GM23338 (cell line): ENCODE measurements at regions not wholly inside any gene's neighbourhood (a gene's known extent, or its start where the extent isn't known, plus 50 kb on each side); places are given as distances from the start of the nearest gene placed in this dataset.

Experiments
- ATAC-seq: fragments of 200-7000 bp; cut with Tn5 transposase; 3 replicates; pipeline ENCODE4 v1.9.1; 2020
- DNase-seq: peaks from one replicate; pipeline ENCODE4 v3.0.0-alpha.2; 2015; ENCODE audit warnings: low spot score
- H2AFZ ChIP-seq: fragments of 200-600 bp; sonication (generic); 2 replicates; pipeline ENCODE4 v1.8.0; 2016; ENCODE audit warnings: antibody characterized with exemption, mild to moderate bottlenecking, moderate library complexity
- H3F3A ChIP-seq: fragments of 200-600 bp; sonication (generic); replicated peaks from 2 replicates; pipeline ENCODE4 v1.8.0; 2017; ENCODE audit warnings: antibody characterized with exemption, mixed run types, low read depth
- H3K27ac ChIP-seq: fragments of 200-600 bp; sonication (generic); 2 replicates; pipeline ENCODE4 v1.6.1; 2016; ENCODE audit warnings: low read depth
- H3K27me3 ChIP-seq: fragments of 200-600 bp; sonication (generic); 2 replicates; pipeline ENCODE4 v1.8.0; 2016; ENCODE audit warnings: mild to moderate bottlenecking, mixed run types, moderate library complexity; ENCODE audit not compliant: insufficient read depth
- H3K36me3 ChIP-seq: fragments of 200-600 bp; sonication (generic); 2 replicates; pipeline ENCODE4 v1.8.0; 2016; ENCODE audit warnings: mild to moderate bottlenecking; ENCODE audit not compliant: insufficient read depth
- H3K4me1 ChIP-seq: fragments of 200-600 bp; sonication (generic); 2 replicates; pipeline ENCODE4 v1.8.0; 2016; ENCODE audit warnings: mild to moderate bottlenecking, moderate library complexity; ENCODE audit not compliant: insufficient read depth
- H3K4me2 ChIP-seq: fragments of 200-600 bp; sonication (generic); 2 replicates; pipeline ENCODE4 v1.7.1; 2017; ENCODE audit warnings: mixed run types
- H3K4me3 ChIP-seq: fragments of 200-600 bp; sonication (generic); 2 replicates; pipeline ENCODE4 v1.6.1; 2016; ENCODE audit warnings: mixed run types
- H3K79me2 ChIP-seq: fragments of 200-600 bp; sonication (generic); replicated peaks from 2 replicates; pipeline ENCODE4 v1.8.0; 2017; ENCODE audit warnings: mild to moderate bottlenecking; ENCODE audit not compliant: insufficient read depth
- H3K9me2 ChIP-seq: fragments of 200-600 bp; sonication (generic); 2 replicates; pipeline ENCODE4 v1.8.0; 2017; ENCODE audit not compliant: insufficient read depth
- H4K20me1 ChIP-seq: fragments of 200-600 bp; sonication (generic); replicated peaks from 2 replicates; pipeline ENCODE4 v1.8.0; 2017; ENCODE audit warnings: mild to moderate bottlenecking; ENCODE audit not compliant: insufficient read depth
- H3K27ac Mint-ChIP-seq: 2 replicates; pipeline ENCODE4 v1.8.0; 2020; ENCODE audit warnings: inconsistent platforms, mild to moderate bottlenecking, moderate library complexity, mixed read lengths
- H3K27me3 Mint-ChIP-seq: 3 replicates; pipeline ENCODE4 v1.8.0; 2022; ENCODE audit warnings: low read depth, mild to moderate bottlenecking, moderate library complexity, mixed read lengths, inconsistent platforms; ENCODE audit not compliant: insufficient read depth, poor library complexity
- H3K36me3 Mint-ChIP-seq: 3 replicates; pipeline ENCODE4 v1.8.0; 2021; ENCODE audit warnings: low read depth, mild to moderate bottlenecking, inconsistent platforms, moderate library complexity, mixed read lengths
- H3K4me1 Mint-ChIP-seq: 3 replicates; pipeline ENCODE4 v1.8.0; 2020; ENCODE audit warnings: mild to moderate bottlenecking, inconsistent platforms, mixed read lengths
- H3K4me3 Mint-ChIP-seq: 3 replicates; pipeline ENCODE4 v1.8.0; 2021; ENCODE audit warnings: moderate library complexity, mild to moderate bottlenecking, inconsistent platforms, mixed read lengths
- H3K9me3 Mint-ChIP-seq: 3 replicates; pipeline ENCODE4 v1.8.0; 2020; ENCODE audit warnings: moderate library complexity, mild to moderate bottlenecking, inconsistent platforms, mixed read lengths
- CREB1 ChIP-seq: fragments of 250-450 bp; sonication (Bioruptor Pico); IDR thresholded peaks from 2 replicates; pipeline ENCODE4 v1.5.0; 2020; ENCODE audit warnings: low read depth, mild to moderate bottlenecking, moderate library complexity
- CTCF ChIP-seq, 2 experiments: fragments of 200-600 bp in 1 of 2; sonication (generic) in 1 of 2; conservative IDR thresholded peaks; 2 replicates each; pipeline versions ENCODE4 v1.5.1 to v1.6.1; 2016 to 2017; ENCODE audit warnings: antibody characterized with exemption in 2 of 2, low read depth in 2 of 2, mild to moderate bottlenecking in 2 of 2, moderate library complexity in 1 of 2
- ETS1 ChIP-seq: IDR thresholded peaks from 2 replicates; pipeline ENCODE4 v1.6.1; 2016; ENCODE audit warnings: antibody characterized with exemption
- EZH2 ChIP-seq: fragments of 200-600 bp; sonication (generic); IDR thresholded peaks from one replicate; pipeline ENCODE4 v1.8.0; 2017; ENCODE audit warnings: antibody characterized with exemption, mild to moderate bottlenecking, low read depth; ENCODE audit not compliant: unreplicated experiment
- EZH2phosphoT487 ChIP-seq: fragments of 200-600 bp; sonication (generic); IDR thresholded peaks from one replicate; pipeline ENCODE4 v1.8.1; 2018; ENCODE audit warnings: antibody characterized with exemption; ENCODE audit not compliant: unreplicated experiment
- JUNB ChIP-seq: IDR thresholded peaks from one replicate; pipeline ENCODE4 v1.6.1; 2016; ENCODE audit warnings: antibody characterized with exemption; ENCODE audit not compliant: unreplicated experiment
- NANOG ChIP-seq: IDR thresholded peaks from 2 replicates; pipeline ENCODE4 v1.6.1; 2016; ENCODE audit warnings: antibody characterized with exemption, borderline replicate concordance
- POLR2AphosphoS5 ChIP-seq: IDR thresholded peaks from 2 replicates; pipeline ENCODE4 v1.6.1; 2016; ENCODE audit warnings: antibody characterized with exemption, low read depth
- REST ChIP-seq: IDR thresholded peaks from one replicate; pipeline ENCODE4 v1.6.1; 2018; ENCODE audit warnings: antibody characterized with exemption; ENCODE audit not compliant: unreplicated experiment
- STAT1 ChIP-seq: IDR thresholded peaks from one replicate; pipeline ENCODE4 v1.6.1; 2016; ENCODE audit warnings: antibody characterized with exemption; ENCODE audit not compliant: unreplicated experiment
- ZNF114 ChIP-seq: fragments of 250-450 bp; sonication (Bioruptor Pico); IDR thresholded peaks from 2 replicates; pipeline ENCODE4 v1.5.0; 2020; ENCODE audit warnings: mild to moderate bottlenecking, moderate library complexity
- ZNF331 ChIP-seq: fragments of 250-450 bp; sonication (Bioruptor Pico); IDR thresholded peaks from 2 replicates; pipeline ENCODE4 v1.5.0; 2020; ENCODE audit warnings: low read depth, mild to moderate bottlenecking, moderate library complexity
- ZNF462 ChIP-seq: fragments of 250-450 bp; sonication (Bioruptor Pico); IDR thresholded peaks from 2 replicates; pipeline ENCODE4 v1.5.0; 2020; ENCODE audit warnings: mild to moderate bottlenecking, moderate library complexity

GRCh38 chr1:30305061-30305460, 418.3 kb downstream of the MATN1 start (continued):
- TF ChIP-seq ETS1, result no peak

GRCh38 chr1:30304080-30304479, 419.3 kb downstream of the MATN1 start:
- Histone ChIP-seq H3K27me3 (no peaks in the 10 kb centered on the region), H3K4me3 (no peak overlapping the region), H3K79me2 (no peaks in the 10 kb centered on the region), H3F3A (no peaks in the 10 kb centered on the region), H3K27ac (no peak overlapping the region), H3K4me1 (no peaks in the 10 kb centered on the region), H3K9me2 (no peaks in the 10 kb centered on the region), H2AFZ (no peak overlapping the region), H4K20me1 (no peaks in the 10 kb centered on the region), H3K36me3 (no peaks in the 10 kb centered on the region), H3K4me2 (no peak overlapping the region)
- peaks cover 4% of the 10 kb centered on the region for H3K27me3 Mint-ChIP-seq
- H3K36me3 Mint-ChIP-seq, result no peaks in the 10 kb centered on the region
- ATAC-seq (no peak), DNase-seq (no peak)
- H3K4me3 Mint-ChIP-seq, result no peak overlapping the region
- 0 out of 3 replicates have a peak, but pooled peaks cover 3% of the 10 kb centered on the region for H3K9me3 Mint-ChIP-seq
- H3K27ac Mint-ChIP-seq, result no peak overlapping the region
- H3K4me1 Mint-ChIP-seq, result peaks cover 3% of the 10 kb centered on the region; the same call in 2 of the 3 replicates
- TF ChIP-seq EZH2 (no peak), STAT1 (no peak), CREB1 (CRISPR knock-in tag) (no peak), ZNF331 (CRISPR knock-in tag) (no peak), EZH2phosphoT487 (no peak), POLR2AphosphoS5 (no peak), JUNB (no peak), CTCF (conservative IDR thresholded peaks at IDR 0.05; ENCODE audit: low read depth in 2 of 2) (no peak), NANOG (no peak), REST (no peak), ZNF114 (CRISPR knock-in tag) (no peak), ZNF462 (CRISPR knock-in tag) (no peak)
